Cardiac fibroblast (primary cell): ENCODE measurements at regions not wholly inside any gene's neighbourhood (a gene's known extent, or its start where the extent isn't known, plus 50 kb on each side); places are given as distances from the start of the nearest gene placed in this dataset.

ENCODE experiments used
- DNase-seq, 2 donors: peaks; one replicate each; pipeline versions ENCODE4 v3.0.0 to v3.0.0-alpha.2; 2010; ENCODE audit warnings: low read depth in 2 of 2
- H3K4me3 ChIP-seq, 2 donors: replicated peaks in 1 of 2; 1 replicate in 1 of 2; 2 replicates in 1 of 2; pipeline ENCODE4 v1.5.1; 2011; ENCODE audit warnings: low read depth in 2 of 2, low read length in 2 of 2, mild to moderate bottlenecking in 2 of 2, moderate library complexity in 1 of 2
- TF ChIP-seq, protein P1 (sequence below): IDR thresholded peaks from one replicate; pipeline ENCODE4 v1.5.1; 2011; ENCODE audit warnings: low read depth, mild to moderate bottlenecking, low read length, inconsistent platforms

DNA sequence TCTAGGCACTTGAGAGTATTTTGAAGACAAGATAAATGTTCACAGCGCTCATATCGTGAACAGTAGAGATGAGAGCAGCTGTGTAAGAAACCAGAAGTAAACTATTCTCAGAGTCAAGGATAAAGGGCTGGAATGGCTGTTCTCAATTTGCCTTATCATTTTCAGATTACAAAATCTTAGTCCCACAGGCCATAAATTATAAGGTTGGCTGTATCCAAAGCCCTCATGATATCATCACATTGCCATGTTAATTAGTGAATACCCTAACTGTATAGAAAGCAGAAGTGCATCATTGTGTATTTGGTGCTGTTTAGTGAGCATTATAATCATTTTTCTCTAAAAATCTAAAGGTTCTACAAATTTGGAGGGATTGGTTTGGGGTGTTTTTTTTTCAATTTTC is 168.9 kb upstream of the EDNRA start:
- DNase-seq, result no peak
- no peak overlapping the region for H3K4me3 ChIP-seq
- TF ChIP-seq, protein P1, sequence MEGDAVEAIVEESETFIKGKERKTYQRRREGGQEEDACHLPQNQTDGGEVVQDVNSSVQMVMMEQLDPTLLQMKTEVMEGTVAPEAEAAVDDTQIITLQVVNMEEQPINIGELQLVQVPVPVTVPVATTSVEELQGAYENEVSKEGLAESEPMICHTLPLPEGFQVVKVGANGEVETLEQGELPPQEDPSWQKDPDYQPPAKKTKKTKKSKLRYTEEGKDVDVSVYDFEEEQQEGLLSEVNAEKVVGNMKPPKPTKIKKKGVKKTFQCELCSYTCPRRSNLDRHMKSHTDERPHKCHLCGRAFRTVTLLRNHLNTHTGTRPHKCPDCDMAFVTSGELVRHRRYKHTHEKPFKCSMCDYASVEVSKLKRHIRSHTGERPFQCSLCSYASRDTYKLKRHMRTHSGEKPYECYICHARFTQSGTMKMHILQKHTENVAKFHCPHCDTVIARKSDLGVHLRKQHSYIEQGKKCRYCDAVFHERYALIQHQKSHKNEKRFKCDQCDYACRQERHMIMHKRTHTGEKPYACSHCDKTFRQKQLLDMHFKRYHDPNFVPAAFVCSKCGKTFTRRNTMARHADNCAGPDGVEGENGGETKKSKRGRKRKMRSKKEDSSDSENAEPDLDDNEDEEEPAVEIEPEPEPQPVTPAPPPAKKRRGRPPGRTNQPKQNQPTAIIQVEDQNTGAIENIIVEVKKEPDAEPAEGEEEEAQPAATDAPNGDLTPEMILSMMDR, result no peak

DNA sequence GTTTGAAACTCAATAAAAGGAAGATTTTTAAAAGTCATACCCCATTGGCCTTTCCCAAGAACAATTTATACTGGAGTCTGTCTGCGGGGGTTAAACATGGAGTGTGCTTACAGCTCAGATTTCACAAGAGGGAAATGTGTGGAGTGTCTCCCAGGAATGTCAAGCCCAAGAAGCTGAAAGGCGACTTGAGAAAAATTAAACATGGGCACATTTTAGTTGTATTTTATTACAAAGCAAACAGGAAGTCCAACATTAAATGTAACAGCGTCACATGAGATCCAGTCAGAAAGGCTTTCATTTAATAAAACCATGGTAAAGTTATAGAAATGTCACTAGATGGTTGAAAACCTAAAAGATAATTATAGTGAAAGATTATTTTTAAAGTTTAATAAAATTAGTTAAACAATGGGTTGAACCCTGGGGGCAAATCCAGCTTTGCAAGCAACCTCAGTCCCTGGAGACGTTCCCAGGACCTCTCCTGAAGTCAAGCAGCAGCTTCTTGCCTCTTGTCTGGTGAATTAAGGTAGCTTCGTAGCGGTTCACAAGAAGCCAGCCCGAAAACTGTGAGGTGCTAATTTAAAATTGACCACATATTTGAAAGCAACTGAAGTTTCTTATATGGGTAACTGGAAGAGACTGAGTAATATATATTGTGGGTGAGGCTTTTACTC is 168.4 kb upstream of the EDNRA start:
- TF ChIP-seq, protein P1, result no peak
- no peak overlapping the region for H3K4me3 ChIP-seq
- peak in 1 of 2 donors; percentile 70 for DNase-seq

DNA sequence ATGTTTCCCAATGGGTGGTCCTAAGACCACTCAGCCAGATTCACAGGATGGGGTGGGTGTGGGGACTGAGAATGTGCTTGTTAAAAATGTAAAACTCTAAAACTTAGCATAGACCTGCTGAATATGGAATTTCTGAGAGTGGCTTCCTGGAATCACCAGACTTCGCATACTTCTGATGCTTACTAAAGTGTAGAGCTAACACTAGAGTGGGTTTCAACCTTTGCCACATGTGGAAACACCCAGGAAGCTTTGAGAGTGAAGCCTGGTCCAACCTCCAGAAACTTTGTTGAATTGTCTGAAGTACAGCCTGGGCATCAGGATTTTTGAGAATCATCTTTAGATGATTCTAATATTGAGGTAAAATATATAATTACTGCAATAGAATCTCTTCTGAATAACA is 167.8 kb upstream of the EDNRA start:
- H3K4me3 ChIP-seq, result no peak overlapping the region
- TF ChIP-seq, protein P1, result no peak
- no peak for DNase-seq

DNA sequence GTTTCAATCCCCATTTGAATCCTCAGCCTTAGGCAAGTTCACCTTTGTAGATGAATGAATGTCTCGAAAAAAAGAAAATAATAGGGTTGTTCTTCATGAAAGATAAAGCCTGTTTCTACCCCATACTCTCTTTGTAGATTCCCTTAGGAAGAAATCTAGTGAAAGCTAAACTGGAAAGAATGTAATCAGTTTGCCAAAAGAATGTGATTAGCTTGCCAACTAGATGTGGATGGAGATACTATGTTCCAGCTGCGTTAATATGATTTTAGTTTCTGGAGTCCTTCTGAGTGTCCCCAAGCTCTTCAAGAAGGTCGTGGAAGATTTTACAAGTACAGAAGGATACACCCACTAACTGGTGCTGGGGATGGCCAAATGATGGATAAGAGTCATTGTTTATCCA is 162.3 kb upstream of the EDNRA start:
- peak; percentile 27 to 32 for DNase-seq

DNA sequence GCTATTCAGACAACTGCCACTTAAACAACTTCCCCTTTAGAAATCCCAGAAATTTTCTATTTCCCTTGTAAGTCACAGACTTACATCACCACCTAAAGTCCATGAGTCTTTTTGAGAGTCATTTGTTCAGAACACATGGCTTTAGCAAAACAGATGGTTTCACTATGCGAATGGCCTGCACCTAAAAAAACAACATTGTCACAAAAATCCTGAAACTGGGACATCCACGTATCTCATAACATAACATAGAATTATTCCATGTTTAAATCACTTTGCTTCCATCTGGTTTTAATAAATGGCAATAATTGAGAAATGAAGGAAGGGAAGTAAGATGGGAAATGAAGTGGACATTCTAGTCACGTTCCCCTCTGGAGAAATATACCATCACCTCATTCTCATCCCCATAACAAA is 155.3 kb upstream of the EDNRA start:
- TF ChIP-seq, protein P1, result no peak
- peak in 1 of 2 donors; percentile 71 for DNase-seq
- H3K4me3 ChIP-seq, result no peak overlapping the region

More for the DNA sequence above, 162.3 kb upstream of the EDNRA start:
- no peak overlapping the region for H3K4me3 ChIP-seq
- TF ChIP-seq, protein P1, result no peak

DNA sequence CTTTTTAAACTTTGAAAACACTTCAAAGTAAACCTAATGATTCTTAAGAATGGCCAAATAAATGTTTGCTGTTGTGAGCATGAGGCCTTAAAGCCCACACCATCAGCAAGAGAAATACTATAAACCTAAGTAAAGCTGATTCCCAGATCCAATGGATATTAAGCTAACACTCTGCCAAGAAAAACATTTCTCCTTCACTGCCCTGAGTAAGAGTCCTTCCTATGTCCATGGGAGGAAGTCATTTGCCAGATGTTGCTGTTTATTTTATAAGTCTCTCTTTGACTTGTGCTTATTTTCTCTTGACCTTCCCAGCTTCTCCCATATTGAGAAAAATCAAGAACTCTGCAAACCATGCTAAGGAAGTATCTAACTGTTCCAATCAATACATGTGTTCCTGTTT is 154.3 kb upstream of the EDNRA start:
- TF ChIP-seq, protein P1, result no peak
- peak; percentile 41 to 65 for DNase-seq
- H3K4me3 ChIP-seq, result no peak overlapping the region

DNA sequence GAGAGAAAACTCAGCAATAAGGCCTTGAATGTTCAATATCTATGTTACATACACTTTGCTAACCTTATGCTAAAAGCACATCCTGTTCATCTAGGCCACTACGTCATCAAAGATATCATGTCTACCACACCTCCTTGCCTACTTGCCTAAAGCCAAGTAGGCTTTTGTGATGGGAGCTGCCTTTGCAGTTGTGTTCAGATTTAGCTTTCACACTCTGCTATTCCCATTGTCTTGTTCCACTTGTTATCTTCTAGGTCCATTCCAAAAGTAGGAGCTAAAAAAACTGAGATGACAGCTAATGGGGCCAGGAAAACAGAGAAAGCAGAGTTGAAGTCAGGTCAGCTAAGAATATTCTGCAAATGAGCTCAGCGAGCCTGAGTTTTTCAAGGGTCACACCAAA is 153.6 kb upstream of the EDNRA start:
- TF ChIP-seq, protein P1, result no peak
- H3K4me3 ChIP-seq, result no peak overlapping the region
- DNase-seq, result peak in 1 of 2 donors; percentile 19
